Naive B cell (primary cell): ENCODE measurements at regions not wholly inside any gene's neighbourhood (a gene's known extent, or its start where the extent isn't known, plus 50 kb on each side); places are given as distances from the start of the nearest gene placed in this dataset.
A peak's percentile ranks its signal among the peaks of the same experiment; 100 is the strongest.
"Not testable (repeated sequence)": the region's sequence is repeated elsewhere in the genome, so short reads cannot be mapped to it uniquely, and the experiment has no call there.

Experiments used
- ATAC-seq, 2 donors: fragments of 150-1000 bp; cut with Tn5 transposase; 2 replicates each; pipeline ENCODE4 v1.10.0; 2021; ENCODE audit warnings: low read depth in 2 of 2, mild to moderate bottlenecking in 2 of 2, moderate library complexity in 2 of 2
- DNase-seq: peaks from one replicate; pipeline ENCODE4 v3.0.0; 2022
- H3K27ac Mint-ChIP-seq, 6 donors: one replicate each; pipeline ENCODE4 v1.8.0; 2020 to 2022; ENCODE audit warnings: mild to moderate bottlenecking in 6 of 6, mixed read lengths in 6 of 6, moderate library complexity in 5 of 6, inconsistent platforms in 2 of 6
- H3K27me3 Mint-ChIP-seq, 3 donors: one replicate each; pipeline ENCODE4 v1.8.0; 2021 to 2022; ENCODE audit warnings: mixed read lengths in 3 of 3, mild to moderate bottlenecking in 1 of 3
- H3K36me3 Mint-ChIP-seq, 2 donors: one replicate each; pipeline ENCODE4 v1.8.0; 2020 to 2022; ENCODE audit warnings: mixed read lengths in 2 of 2, inconsistent platforms in 1 of 2, mild to moderate bottlenecking in 1 of 2
- H3K4me1 Mint-ChIP-seq, 3 donors: one replicate each; pipeline ENCODE4 v1.8.0; 2020 to 2022; ENCODE audit warnings: mixed read lengths in 3 of 3, inconsistent platforms in 1 of 3, mild to moderate bottlenecking in 1 of 3, moderate library complexity in 1 of 3
- H3K4me3 Mint-ChIP-seq, 8 donors: one replicate each; pipeline ENCODE4 v1.8.0; 2020 to 2022; ENCODE audit warnings: mild to moderate bottlenecking in 8 of 8, mixed read lengths in 8 of 8, moderate library complexity in 8 of 8, inconsistent platforms in 2 of 8
- H3K9me3 Mint-ChIP-seq, 7 donors: one replicate each; pipeline ENCODE4 v1.8.0; 2020 to 2022; ENCODE audit warnings: mixed read lengths in 7 of 7, mild to moderate bottlenecking in 5 of 7, inconsistent platforms in 2 of 7, moderate library complexity in 1 of 7

DNA sequence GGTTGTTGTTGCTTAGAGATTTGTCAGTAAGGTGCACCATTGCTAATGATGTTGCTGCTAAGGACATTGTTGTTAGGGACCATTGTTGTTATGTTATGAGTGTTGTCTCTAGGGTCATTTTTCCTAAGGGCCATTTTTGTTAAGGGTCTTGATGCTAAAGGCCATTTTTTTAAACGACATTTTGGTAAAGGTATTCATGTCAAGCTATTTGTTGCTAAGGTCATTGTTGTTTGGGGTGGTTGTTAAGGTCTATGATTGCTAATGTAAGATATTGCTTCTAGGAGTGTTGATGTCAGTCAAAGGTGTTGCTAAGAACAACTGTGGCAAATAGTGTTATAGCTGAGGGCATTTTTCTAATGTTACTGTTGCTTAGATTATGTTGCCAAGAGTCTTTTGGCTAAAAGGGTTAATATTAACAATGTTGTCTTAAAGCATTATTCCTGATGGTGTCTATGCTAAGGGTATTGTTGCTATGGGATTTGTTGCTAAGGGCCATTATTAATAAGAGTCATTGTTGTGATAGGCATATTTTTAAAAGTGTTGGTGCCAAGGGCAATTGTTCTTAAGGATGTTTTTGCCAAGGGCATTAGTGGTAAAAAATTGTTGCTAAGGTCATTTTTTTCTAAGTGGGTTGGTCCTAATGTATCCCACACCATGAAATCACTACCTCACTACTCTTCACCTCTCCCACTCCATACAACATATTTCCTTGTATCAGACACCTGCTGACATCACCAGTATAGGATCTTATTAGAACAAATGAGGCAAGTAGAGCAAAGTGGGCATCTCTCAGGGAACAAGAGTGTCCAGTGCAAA lies 56.2 kb downstream of the SPATA31A6 start:
- H3K27me3 Mint-ChIP-seq, H3K4me3 Mint-ChIP-seq, H3K36me3 Mint-ChIP-seq, H3K27ac Mint-ChIP-seq, H3K9me3 Mint-ChIP-seq, H3K4me1 Mint-ChIP-seq, DNase-seq, ATAC-seq: not testable (repeated sequence)

DNA sequence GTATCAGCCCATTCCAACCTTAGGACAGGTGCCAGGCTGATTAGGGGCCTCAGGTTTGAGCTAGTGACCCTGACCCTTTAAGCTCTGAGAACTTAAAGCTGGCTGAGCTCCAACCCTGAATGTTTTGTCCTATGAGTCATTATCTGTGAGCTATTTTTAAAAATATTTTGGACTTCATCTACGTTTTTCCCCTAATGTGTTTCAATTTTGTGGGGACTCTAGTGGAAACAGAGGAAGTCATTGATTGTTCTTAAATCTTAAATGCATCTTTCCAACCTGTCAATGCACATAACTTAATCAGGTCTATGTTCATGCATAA lies 56.8 kb downstream of the SPATA31A6 start:
- not testable (repeated sequence) for H3K27me3 Mint-ChIP-seq, ATAC-seq, DNase-seq, H3K36me3 Mint-ChIP-seq, H3K4me1 Mint-ChIP-seq, H3K27ac Mint-ChIP-seq, H3K9me3 Mint-ChIP-seq, H3K4me3 Mint-ChIP-seq

DNA sequence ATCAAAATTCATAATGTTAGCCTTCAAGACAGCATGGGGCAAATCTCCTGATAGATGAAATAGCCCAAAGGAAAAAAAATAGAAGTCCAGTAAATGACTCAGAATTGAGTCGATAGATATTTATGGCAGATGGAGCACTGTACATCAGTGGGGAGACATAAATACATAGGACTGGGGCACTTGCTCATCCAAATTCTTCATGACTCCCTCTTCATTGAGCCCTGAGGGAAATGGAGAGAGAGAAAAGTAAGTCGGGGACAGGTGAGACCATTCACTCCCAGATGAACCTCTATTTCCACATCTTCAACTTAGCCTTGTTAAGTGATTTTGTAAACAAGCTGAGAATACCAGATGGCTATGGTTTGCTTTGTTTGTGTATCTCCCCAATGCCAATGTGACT lies 59.8 kb downstream of the SPATA31A6 start:
- H3K4me1 Mint-ChIP-seq, ATAC-seq, H3K4me3 Mint-ChIP-seq, H3K27me3 Mint-ChIP-seq, DNase-seq, H3K36me3 Mint-ChIP-seq, H3K27ac Mint-ChIP-seq, H3K9me3 Mint-ChIP-seq: not testable (repeated sequence)

DNA sequence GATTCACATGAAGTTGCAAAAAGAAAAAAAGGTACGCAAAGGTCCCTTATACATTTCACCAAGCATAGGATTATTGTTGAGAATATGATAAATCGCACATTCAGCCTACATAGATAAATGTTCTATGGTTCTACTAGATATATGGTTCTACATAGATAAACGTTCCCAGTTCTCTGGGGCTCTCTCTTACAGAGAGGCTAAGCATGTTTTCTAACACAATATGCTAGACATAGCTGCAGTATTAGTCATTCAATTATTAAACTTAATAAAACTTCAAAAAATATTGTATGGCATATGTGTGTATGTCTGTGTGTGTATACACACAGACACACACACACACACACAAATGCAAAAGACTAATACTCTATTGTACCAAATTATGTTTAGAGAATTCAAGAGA lies 60.4 kb downstream of the SPATA31A6 start:
- H3K27ac Mint-ChIP-seq, H3K4me1 Mint-ChIP-seq, ATAC-seq, H3K36me3 Mint-ChIP-seq, H3K27me3 Mint-ChIP-seq, DNase-seq, H3K9me3 Mint-ChIP-seq, H3K4me3 Mint-ChIP-seq: not testable (repeated sequence)

DNA sequence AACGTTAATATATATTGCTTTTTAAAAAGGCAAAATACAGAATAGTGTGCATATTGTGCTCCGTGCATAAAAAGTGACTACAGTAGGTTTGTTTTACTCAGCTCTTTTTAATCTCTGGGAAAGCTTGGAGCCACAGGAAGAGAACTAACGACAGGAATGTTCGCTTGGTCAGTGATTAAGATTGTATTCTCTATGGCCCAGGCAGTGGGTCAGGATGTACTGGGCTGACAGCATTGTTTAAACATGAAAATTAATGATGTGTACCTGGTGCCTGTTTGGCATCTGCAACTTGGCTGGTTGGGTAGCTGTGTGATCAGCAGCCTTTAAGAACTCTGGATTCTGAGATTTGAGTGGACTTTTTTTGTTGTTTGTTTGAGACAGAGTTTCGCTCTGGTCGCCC lies 85.3 kb downstream of the SPATA31A6 start:
- H3K4me1 Mint-ChIP-seq, ATAC-seq, H3K27ac Mint-ChIP-seq, H3K4me3 Mint-ChIP-seq, DNase-seq, H3K27me3 Mint-ChIP-seq, H3K36me3 Mint-ChIP-seq: not testable (repeated sequence)
- peaks cover 6 to 17% (median 12%) of the 10 kb centered on the region in 7 donors for H3K9me3 Mint-ChIP-seq

DNA sequence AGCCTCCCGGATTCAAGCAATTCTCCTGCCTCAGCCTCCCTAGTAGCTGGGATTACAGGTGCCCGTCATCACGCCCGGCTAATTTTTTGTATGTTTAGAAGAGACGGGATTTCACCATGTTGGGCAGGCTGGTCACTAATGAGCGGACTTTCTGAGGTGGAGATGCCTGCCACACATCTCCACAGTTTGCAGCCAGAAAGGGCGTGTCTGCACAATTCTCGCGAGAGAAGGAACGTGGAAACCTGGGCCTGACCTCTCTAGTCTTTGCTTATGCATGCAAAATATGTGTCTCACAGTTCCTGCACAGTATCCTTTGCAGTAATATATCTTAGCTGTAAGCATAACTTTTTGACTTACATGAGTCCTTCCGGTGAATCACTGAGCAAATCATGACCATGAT lies 85.7 kb downstream of the SPATA31A6 start:
- DNase-seq, H3K4me3 Mint-ChIP-seq, H3K27ac Mint-ChIP-seq, ATAC-seq, H3K27me3 Mint-ChIP-seq, H3K36me3 Mint-ChIP-seq, H3K4me1 Mint-ChIP-seq: not testable (repeated sequence)
- peaks cover 5 to 12% (median 8%) of the 10 kb centered on the region in 7 donors for H3K9me3 Mint-ChIP-seq

DNA sequence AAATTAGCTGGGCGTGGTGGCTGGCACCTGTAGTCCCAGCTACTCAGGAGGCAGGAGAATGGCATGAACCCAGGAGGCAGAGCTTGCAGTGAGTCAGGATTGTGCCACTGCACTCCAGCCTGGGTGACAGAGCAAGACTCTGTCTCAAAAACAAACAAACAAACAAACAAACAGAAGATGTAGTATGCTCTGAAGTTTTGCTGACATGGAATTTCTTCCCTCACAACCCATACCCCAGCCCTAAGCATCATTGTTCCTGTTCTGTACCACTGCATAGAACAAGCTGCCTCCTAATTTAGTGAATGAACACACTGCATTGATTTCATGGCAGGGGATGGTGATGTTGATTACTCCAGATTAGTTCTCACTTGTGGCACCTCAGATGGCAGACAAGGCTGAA lies 89.7 kb downstream of the SPATA31A6 start:
- H3K27ac Mint-ChIP-seq, H3K4me3 Mint-ChIP-seq, H3K36me3 Mint-ChIP-seq, H3K9me3 Mint-ChIP-seq, ATAC-seq, DNase-seq, H3K27me3 Mint-ChIP-seq, H3K4me1 Mint-ChIP-seq: not testable (repeated sequence)

DNA sequence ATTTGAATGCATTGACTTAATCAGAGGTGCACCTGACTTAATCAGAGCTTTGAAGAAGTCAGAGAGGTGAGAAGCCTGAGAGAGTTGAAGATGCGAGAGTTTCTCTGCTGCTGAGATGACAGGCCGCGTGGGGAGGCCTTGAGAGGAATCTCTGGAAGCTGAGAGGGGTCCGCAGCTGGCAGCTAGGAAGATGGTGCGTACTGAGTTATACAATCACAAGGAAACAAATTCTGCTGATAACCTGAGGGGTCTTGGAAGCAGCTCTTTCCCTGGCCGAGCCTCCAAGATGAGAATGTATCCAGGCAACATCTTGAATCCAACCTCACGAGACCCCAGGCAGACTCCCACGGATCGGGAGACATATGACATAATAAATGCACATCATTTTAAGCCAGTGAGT lies 91.7 kb downstream of the SPATA31A6 start:
- peaks cover 0 to 8% (median 2%) of the 10 kb centered on the region in 7 donors for H3K9me3 Mint-ChIP-seq
- no peak overlapping the region for H3K27ac Mint-ChIP-seq
- H3K27me3 Mint-ChIP-seq: no peaks in the 10 kb centered on the region
- DNase-seq (no peak), ATAC-seq (no peak)
- H3K36me3 Mint-ChIP-seq: no peaks in the 10 kb centered on the region
- no peaks in the 10 kb centered on the region for H3K4me1 Mint-ChIP-seq
- no peak overlapping the region for H3K4me3 Mint-ChIP-seq

DNA sequence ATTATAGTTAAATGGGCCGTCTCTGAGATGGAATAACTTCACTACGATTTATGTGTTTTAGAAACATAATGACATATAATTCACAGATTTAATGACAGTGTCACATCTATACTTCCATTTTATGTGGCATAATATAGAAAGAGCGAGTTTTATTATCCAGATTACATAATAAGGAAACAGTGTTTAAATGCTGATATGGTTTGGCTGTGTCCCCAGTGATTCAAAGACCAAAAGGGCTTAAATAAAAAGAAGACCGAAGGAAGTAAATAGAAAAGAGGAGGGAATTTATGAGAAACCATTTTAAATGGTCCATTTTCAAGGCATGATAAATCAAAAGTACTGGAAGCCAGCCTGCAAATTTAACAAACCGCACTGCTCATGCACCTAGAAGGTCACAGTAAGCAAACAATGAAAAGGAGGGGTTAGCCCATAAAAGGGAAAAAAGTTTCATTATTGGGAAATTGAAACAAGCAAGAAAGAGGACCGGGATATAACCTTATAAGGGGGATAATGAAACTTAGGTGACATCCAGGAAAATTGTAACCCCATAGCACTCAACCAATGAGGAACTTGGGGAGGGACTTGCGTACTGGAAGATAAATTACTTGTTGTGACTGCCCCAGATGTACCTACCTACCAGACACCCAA lies 99.2 kb downstream of the SPATA31A6 start:
- H3K27ac Mint-ChIP-seq, ATAC-seq, DNase-seq, H3K9me3 Mint-ChIP-seq, H3K4me1 Mint-ChIP-seq, H3K27me3 Mint-ChIP-seq, H3K4me3 Mint-ChIP-seq, H3K36me3 Mint-ChIP-seq: not testable (repeated sequence)

DNA sequence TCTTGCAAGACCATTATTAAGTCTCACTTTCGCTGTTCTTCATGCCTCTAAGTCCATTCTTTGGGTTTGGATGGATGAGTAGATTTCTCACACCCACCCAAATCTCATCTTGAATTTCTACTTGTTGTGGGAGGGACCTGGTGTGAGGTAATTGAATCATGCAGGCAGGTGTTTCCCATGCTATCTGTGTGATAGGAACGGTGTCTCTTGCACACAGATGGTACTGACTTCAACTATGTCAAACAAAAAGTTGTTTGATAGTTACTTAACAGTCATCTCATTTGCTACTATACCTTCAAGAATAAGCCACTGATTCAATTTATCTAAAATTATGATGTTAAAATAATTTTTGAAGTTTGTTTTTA lies 99.7 kb downstream of the SPATA31A6 start:
- H3K27ac Mint-ChIP-seq, ATAC-seq, DNase-seq, H3K9me3 Mint-ChIP-seq, H3K27me3 Mint-ChIP-seq, H3K4me1 Mint-ChIP-seq, H3K4me3 Mint-ChIP-seq, H3K36me3 Mint-ChIP-seq: not testable (repeated sequence)

DNA sequence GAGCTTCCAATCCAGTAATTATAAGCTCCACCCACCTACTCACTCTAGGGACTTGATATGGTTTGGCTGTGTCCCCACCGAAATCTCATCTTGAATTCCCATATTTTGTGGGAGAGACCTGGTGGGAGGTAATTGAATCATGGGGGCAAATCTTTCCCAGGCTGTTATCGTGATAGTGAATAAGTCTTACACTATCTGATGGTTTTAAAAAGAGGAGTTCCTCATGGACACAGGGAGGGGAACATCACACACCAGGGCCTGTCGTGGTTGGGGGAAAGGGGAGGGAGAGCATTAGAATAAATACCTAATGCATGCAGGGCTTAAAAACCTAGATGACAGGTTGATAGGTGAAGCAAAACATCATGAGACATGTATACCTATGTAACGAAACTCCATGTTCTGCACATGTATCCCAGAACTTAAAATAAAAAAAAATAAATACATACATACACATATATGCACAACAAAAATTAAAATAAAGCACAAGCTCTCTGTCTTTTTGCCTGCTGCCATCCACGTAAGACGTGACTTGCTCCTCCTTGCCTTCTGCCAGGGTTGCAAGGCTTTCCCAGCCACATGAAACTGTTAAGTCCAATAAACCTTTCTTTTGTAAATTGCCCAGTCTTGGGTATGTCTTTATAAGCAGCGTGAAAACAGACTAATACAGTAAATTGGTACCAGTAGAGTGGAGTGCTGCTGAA lies 102.8 kb downstream of the SPATA31A6 start:
- not testable (repeated sequence) for H3K36me3 Mint-ChIP-seq, ATAC-seq, H3K27me3 Mint-ChIP-seq, H3K4me1 Mint-ChIP-seq, H3K9me3 Mint-ChIP-seq, DNase-seq, H3K4me3 Mint-ChIP-seq
- peak overlapping the region in 1 of 6 donors; percentile 70 for H3K27ac Mint-ChIP-seq

DNA sequence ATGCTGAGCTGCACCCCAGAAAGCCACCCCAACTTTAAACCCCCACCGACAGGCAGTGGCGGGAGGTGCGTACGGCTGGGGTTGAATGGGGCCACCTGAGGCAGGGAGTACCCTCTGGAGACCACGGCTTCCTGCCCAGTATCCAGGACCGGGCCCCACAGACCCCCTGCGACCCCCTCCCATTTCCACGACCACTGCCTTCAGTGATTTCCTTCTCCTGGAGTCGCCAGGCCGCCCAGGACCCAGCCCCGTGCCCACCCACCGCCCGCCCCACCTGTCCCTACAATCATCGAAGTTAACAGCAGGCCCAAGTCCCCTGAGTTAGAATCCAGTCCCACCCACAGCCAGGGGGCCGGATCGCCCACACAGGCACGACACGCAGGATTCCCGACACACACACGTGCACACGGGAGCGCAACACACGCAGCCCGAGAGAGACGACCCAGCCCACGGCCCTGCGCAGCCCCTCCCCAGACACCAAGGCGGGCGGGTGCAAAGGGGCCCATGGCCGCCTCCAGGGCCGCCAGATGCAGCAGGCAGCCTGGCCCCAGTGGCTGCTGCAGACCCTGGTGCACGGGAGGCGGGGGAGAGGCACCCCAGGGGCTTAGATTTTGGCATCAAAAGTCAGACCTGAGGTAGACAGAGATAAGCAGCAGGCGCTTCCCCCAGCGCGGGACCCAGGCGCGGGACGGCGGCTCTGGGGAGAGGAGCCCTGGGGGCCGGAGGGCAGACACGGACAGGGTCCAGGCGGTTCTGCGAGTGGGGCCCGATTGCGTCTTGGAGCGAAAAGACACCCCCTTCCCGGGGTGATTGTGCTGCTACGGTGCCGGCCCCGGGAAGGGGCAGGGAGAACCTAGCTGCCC lies 104.8 kb downstream of the SPATA31A6 start:
- H3K9me3 Mint-ChIP-seq, H3K4me1 Mint-ChIP-seq, H3K4me3 Mint-ChIP-seq, H3K36me3 Mint-ChIP-seq, DNase-seq, ATAC-seq, H3K27ac Mint-ChIP-seq, H3K27me3 Mint-ChIP-seq: not testable (repeated sequence)

DNA sequence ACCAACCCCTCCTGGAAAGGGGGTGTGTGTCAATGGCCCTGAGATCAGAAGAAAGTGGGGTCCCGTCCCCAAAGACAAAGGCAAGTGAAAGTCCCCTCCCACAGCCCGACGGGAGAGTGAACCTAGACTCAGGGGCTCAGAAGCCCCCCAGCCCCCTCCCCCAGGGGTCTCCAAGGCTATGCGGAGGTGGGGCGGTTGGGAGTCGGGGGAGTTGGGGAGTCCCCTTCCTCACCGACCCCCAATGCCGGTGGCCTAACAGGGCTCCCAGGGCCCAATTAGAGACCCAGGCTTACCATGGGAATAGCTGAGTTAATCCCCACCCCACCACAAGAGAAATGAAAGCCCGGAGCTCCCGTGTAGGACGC lies 105.4 kb downstream of the SPATA31A6 start:
- DNase-seq, ATAC-seq, H3K9me3 Mint-ChIP-seq, H3K27ac Mint-ChIP-seq, H3K4me1 Mint-ChIP-seq, H3K27me3 Mint-ChIP-seq, H3K4me3 Mint-ChIP-seq, H3K36me3 Mint-ChIP-seq: not testable (repeated sequence)
